Endothelial cell of hepatic sinusoid (primary cell): ENCODE measurements at regions not wholly inside any gene's neighbourhood (a gene's known extent, or its start where the extent isn't known, plus 50 kb on each side); places are given as distances from the start of the nearest gene placed in this dataset.
"Not testable (repeated sequence)": the region's sequence is repeated elsewhere in the genome, so short reads cannot be mapped to it uniquely, and the experiment has no call there.

Experiments used
- in situ Hi-C: cut with HindIII; loops from 2 replicates; pipeline ENCODE4 v1.10.0; 2017; ENCODE audit warnings: low sequenced_read_pairs

DNA sequence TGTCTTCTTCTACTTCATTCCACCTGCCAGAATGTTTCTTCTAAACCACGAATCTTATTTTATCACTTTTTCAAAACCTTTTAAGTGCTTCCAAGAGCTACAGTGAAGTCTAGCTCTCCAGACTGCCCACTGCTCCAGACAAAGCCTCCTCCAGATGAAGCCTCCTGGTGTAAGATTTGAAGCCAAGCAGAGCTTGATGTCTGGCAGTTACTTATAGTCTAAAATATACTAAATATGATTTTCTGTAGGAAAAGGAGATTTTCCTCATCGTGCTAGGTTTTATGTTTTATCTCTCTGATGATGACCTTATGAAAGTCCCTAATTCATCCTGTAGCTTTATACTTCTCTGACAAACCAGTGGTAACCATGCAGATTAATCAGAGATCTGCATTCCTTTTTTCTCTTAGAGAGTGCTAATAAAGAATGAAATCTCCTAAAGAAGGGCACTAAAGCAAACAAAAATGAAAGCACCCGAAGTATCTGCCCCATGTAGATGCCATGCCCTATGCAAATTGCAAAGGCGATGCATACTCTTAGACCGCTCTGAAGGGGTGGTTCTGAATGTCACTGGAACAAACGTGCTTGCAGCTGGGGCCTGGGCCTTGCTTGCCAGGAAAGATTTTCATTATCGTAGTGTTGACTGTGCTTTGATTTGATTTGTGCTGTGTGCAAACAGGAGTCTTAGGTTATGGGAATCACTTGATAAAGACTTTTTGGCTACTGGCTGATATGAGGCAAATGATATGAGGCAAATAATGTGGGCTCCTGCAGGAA lies 314.2 kb downstream of the PID1 start:
- in situ Hi-C loops: no loop called here

DNA sequence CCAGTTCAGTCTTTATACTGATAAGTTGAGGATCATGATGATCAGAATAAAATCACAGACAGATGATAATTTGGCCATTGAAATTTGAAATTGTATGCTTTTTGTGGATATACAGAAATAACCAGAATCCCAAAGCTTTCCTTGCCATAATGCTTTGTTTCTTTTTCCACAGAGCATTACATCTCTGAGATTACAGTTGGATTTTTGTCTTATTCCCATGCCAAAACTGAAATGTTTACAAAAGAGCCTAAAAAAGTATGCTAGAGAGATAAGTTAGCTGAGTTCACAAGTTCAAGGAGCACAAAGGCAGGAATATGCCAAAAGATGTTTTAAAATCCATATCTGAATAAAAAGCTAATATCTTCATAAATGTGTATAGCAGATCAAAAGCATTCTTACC lies 321.3 kb downstream of the PID1 start:
- in situ Hi-C loops: no loop called here

DNA sequence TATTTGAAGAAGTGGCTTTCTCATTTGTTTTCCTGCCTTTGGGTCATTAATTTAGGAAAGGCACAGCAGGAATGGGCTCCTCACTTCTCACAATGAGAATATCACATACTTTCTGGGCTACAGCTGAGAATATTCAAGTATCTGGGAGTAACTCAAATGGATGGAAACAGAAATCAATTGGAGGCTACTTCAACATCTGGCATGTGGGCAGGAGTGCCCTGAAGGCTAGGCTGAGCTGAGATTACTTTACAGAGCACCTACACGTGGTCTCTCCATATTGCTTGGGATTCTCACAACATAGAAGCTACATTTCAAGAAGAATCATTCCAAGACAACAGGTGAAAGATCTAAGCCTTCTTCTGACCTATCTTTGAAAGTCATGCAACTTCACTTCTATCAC lies 325.4 kb downstream of the PID1 start:
- in situ Hi-C loops: no loop called here

DNA sequence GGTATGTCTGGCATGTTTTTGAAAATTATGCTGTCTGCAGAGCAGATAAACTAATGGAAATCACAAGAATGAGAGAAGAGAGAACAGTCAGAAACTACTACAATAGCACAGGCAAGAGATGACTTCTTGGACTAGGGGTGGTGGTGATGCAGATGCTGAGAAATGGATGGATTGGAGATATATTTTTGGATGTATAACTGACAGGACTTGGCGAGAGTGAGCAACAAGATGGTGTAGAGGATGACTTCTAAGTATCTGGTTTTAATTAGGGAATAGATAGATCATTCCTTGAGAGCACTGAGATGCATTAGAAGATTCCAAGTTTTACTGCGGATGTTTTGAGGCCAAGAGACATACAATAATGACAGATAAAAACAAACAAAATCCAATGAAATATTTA lies 328.2 kb downstream of the PID1 start:
- in situ Hi-C loops: no loop called here

DNA sequence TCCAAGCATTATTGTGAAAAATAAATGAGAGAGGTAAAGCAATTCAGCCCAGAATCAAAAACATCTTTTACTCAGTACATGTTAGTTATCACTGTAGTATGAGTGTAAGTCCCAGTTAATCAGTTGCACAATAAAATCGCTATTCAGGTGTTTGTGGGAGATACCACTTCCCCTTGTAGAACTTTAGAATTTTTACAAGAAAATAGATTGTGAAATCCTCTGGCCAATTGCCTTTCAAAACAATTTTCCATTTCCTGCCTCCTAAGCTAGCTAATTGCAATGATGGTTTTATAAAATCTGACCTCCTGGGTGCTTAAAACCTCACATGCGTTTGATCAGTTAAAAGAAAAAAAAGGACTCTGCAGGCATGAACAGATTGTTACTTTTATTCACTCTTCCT lies 332.5 kb downstream of the PID1 start:
- in situ Hi-C loops: no loop called here

DNA sequence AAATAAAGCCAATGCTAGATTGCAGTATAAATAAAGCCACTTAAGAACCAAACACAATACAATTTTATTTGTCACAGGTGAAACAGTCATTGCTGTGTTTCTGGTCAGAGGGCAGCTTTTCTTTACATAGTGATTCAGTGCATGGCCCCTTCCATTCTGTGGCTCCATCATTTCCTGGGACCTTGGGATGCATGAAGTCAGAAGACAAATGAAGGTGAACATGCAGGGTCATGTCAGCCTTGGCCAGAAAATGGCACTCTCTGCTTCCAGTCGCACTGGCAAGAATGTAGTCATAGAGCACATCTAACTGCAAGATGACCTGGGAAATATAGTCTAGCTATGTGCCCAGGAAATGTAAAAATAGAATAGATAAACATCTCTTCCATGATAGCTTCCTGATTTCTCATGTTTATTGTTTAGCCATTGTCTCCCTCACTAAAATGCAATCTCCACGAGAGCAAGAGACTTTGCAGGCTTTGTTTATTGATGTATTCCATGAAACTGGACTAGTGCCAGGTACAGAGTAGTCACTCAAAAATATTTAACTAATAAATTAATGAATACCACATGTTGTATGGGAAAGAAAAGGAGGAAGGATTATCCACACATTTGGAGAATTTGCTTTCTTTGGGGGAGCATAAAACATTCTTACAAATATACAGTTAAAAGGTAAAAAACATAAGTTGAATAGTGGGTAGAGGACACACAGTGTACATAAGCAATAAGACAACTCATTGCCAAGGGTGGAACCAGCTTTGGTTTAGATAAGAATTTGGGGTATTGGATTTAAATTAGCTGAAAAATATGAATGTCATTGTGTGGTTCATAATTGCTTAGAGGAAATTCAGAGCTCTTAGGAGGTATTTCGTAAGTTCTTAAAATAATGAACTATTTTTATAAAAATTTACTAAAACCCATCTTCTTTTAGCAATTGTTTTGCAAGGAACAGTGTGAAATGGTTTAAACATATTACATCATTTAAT lies 343.8 kb downstream of the PID1 start:
- in situ Hi-C loops: no loop called here

GRCh38 chr2:228919808-228920207 lies 351.3 kb downstream of the PID1 start:
- in situ Hi-C loops: no loop called here

GRCh38 chr2:228917220-228917619 lies 353.9 kb downstream of the PID1 start:
- in situ Hi-C loops: no loop called here

- in situ Hi-C loops: no loop called here
These were observed 354.5 kb downstream of the PID1 start for GRCh38 chr2:228916416-228917090.

GRCh38 chr2:228913176-228913575 lies 357.9 kb downstream of the PID1 start:
- in situ Hi-C loops: no loop called here

GRCh38 chr2:228910872-228911271 lies 360.2 kb downstream of the PID1 start:
- in situ Hi-C loops: not testable (repeated sequence)

DNA sequence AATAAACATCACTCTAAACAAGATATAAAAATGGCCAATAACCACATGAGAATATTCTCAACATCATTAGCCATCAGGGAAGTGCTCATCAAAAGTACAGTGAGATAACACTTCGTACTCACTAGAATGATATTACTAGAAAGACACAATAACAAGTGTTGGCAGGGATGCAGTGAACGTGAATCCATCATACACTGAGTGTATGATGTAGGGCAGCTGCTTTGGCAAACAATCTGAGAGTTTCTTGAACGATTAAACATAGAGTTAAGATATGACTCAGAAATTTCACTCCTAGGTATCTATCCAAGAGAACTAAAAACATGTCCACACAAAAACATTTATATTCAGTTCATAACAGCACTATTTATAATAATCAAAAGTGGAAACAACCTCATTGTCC lies 368.9 kb downstream of the PID1 start:
- in situ Hi-C loops: no loop called here

DNA sequence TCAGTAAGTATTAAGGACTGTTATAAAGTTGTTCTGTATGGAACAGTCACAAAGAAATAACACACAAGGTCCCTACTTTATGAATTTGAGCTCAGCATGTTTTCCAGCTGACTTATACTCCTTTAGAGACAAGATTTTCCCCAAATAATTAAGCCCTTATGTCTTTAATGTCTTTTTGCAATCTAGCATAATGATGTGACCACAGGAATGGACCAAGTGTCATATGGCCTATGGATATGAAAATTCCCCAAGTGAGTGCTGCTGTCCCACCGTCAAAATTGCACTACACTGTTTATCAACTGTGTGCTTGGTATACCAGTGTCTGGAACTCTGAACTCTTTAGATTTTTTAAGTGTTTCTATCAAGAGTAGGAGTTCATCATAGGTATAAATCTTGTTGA lies 369.6 kb downstream of the PID1 start:
- in situ Hi-C loops: no loop called here

- in situ Hi-C loops: no loop called here
These were observed 392.9 kb downstream of the PID1 start for GRCh38 chr2:228878138-228878537.

GRCh38 chr2:228876276-228876675 lies 394.8 kb downstream of the PID1 start:
- in situ Hi-C loops: no loop called here

GRCh38 chr2:228875152-228875900 lies 395.8 kb downstream of the PID1 start:
- in situ Hi-C loops: no loop called here

DNA sequence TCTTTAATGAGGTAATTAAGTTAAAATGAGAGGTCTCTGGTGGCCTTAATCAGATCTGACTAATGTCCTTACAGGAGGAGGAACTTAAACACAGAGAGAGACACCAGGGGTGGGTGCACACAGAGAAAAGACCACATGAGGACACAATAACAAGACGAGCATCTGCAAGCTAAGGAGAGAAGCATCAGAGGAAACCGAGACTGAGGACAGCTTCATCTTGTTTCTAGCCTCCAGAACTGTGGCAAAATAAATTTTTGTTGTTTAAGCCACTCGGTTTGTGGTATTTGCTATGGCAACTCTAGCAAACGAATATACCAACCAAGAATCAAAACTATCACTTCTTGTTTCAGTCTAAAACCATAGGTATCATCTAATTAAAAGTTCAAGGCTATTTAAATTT lies 400.1 kb downstream of the PID1 start:
- in situ Hi-C loops: no loop called here

DNA sequence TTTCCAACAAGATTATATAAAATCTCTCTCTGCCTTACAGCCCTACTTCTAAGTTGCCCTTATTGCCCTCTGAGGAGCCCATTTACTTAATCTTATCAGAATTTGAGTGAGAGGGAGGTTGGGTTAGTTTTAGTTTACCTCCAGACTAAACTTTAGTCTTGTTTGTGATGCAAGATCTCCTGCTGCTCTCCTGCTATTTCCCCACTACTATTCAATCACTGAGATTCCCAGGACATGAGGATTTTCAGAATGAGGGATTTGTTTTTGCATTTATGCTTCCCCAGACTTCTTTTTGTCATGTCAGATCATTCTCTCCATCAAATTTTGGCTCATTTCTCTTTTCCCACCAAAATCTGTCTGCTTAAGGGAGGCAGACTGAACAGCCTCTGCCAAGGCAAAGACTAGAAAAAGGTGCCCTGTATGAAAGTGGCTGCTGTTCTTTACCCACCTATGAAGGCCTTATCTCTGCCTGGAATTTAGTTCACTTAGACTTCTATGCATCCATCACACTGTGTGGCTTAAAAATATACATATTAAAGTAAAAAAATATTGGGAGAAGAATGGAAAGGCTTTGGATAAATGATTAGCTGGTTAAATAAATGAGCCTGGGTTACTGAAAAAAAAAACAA lies 401.3 kb downstream of the PID1 start:
- in situ Hi-C loops: no loop called here

- in situ Hi-C loops: no loop called here
These were observed 403.7 kb downstream of the PID1 start for GRCh38 chr2:228867406-228867805.

- in situ Hi-C loops: no loop called here
These were observed 404.3 kb downstream of the PID1 start for GRCh38 chr2:228866781-228867180.
